H9 (cell line): ENCODE measurements at regions not wholly inside any gene's neighbourhood (a gene's known extent, or its start where the extent isn't known, plus 50 kb on each side); places are given as distances from the start of the nearest gene placed in this dataset.
A peak's percentile ranks its signal among the peaks of the same experiment; 100 is the strongest.

ENCODE experiments used
- DNase-seq: peaks from one replicate; pipeline ENCODE4 v3.0.0-alpha.2; 2017
- H2AFZ ChIP-seq: one replicate; pipeline ENCODE4 v1.6.1; 2013; ENCODE audit warnings: mild to moderate bottlenecking, low read length, control low read depth, moderate library complexity
- H2AK5ac ChIP-seq: 2 replicates; pipeline ENCODE4 v1.6.1; 2013; ENCODE audit warnings: low read length, control low read depth, mixed read lengths; ENCODE audit not compliant: insufficient read length
- H2BK120ac ChIP-seq: one replicate; pipeline ENCODE4 v1.6.1; 2013; ENCODE audit warnings: low read depth, mild to moderate bottlenecking, low read length, control low read depth, inconsistent platforms; ENCODE audit not compliant: poor library complexity, severe bottlenecking
- H2BK12ac ChIP-seq: 2 replicates; pipeline ENCODE4 v1.6.1; 2013; ENCODE audit warnings: low read length, control low read depth, mixed read lengths, low read depth; ENCODE audit not compliant: insufficient read length
- H2BK15ac ChIP-seq: 2 replicates; pipeline ENCODE4 v1.6.1; 2013; ENCODE audit warnings: low read depth, low read length, control low read depth
- H2BK20ac ChIP-seq: one replicate; pipeline ENCODE4 v1.6.1; 2013; ENCODE audit warnings: low read depth, mild to moderate bottlenecking, low read length, control low read depth, inconsistent platforms; ENCODE audit not compliant: poor library complexity, severe bottlenecking
- H2BK5ac ChIP-seq: 2 replicates; pipeline ENCODE4 v1.6.1; 2013; ENCODE audit warnings: low read length, control low read depth, mixed read lengths; ENCODE audit not compliant: insufficient read length
- H3K14ac ChIP-seq: 2 replicates; pipeline ENCODE4 v1.6.1; 2013; ENCODE audit warnings: low read length, control low read depth; ENCODE audit not compliant: insufficient read depth
- H3K18ac ChIP-seq: 2 replicates; pipeline ENCODE4 v1.6.1; 2013; ENCODE audit warnings: low read depth, mild to moderate bottlenecking, mixed read lengths, low read length, control low read depth; ENCODE audit not compliant: insufficient read length
- H3K23ac ChIP-seq: 2 replicates; pipeline ENCODE4 v1.6.1; 2013; ENCODE audit warnings: low read length, control low read depth, mixed read lengths, low read depth; ENCODE audit not compliant: insufficient read length
- H3K23me2 ChIP-seq: 2 replicates; pipeline ENCODE4 v1.6.1; 2013; ENCODE audit warnings: low read depth, mild to moderate bottlenecking, mixed read lengths, low read length, control low read depth; ENCODE audit not compliant: insufficient read length, poor library complexity, severe bottlenecking
- H3K27ac ChIP-seq: 2 replicates; pipeline ENCODE4 v1.5.1; 2013; ENCODE audit warnings: low read length, control low read depth, mixed read lengths, low read depth; ENCODE audit not compliant: insufficient read length
- H3K27me3 ChIP-seq: 2 replicates; pipeline ENCODE4 v1.6.1; 2013; ENCODE audit warnings: low read length, control low read depth, inconsistent platforms; ENCODE audit not compliant: insufficient read depth
- H3K4ac ChIP-seq: 2 replicates; pipeline ENCODE4 v1.6.1; 2013; ENCODE audit warnings: low read depth, mild to moderate bottlenecking, control low read depth, inconsistent platforms, low read length, moderate library complexity
- H3K4me1 ChIP-seq: 2 replicates; pipeline ENCODE4 v1.6.1; 2013; ENCODE audit warnings: low read length, control low read depth, inconsistent platforms; ENCODE audit not compliant: insufficient read depth
- H3K4me2 ChIP-seq: 2 replicates; pipeline ENCODE4 v1.6.1; 2013; ENCODE audit warnings: low read length, control low read depth, mixed read lengths; ENCODE audit not compliant: insufficient read length, insufficient read depth
- H3K56ac ChIP-seq: 2 replicates; pipeline ENCODE4 v1.6.1; 2013; ENCODE audit warnings: low read depth, mild to moderate bottlenecking, mixed read lengths, low read length, control low read depth; ENCODE audit not compliant: insufficient read length
- H3K79me1 ChIP-seq: 2 replicates; pipeline ENCODE4 v1.6.1; 2013; ENCODE audit warnings: low read depth, mild to moderate bottlenecking, moderate library complexity, low read length, control low read depth, inconsistent platforms; ENCODE audit not compliant: insufficient read depth, poor library complexity, severe bottlenecking
- H3K79me2 ChIP-seq: 2 replicates; pipeline ENCODE4 v1.6.1; 2013; ENCODE audit warnings: low read length, control low read depth, inconsistent platforms; ENCODE audit not compliant: insufficient read depth
- H3K9ac ChIP-seq: 2 replicates; pipeline ENCODE4 v1.6.1; 2013; ENCODE audit warnings: low read length, control low read depth, mixed read lengths; ENCODE audit not compliant: insufficient read length; ENCODE audit errors: extremely low read depth
- H3K9me3 ChIP-seq: one replicate; pipeline ENCODE4 v1.6.1; 2013; ENCODE audit warnings: low read depth, low read length, inconsistent platforms; ENCODE audit not compliant: control insufficient read depth
- H3T11ph ChIP-seq: one replicate; pipeline ENCODE4 v1.6.1; 2013; ENCODE audit warnings: mild to moderate bottlenecking, low read length, control low read depth, inconsistent platforms
- H4K20me1 ChIP-seq: one replicate; pipeline ENCODE4 v1.6.1; 2013; ENCODE audit not compliant: control insufficient read depth, insufficient read length, insufficient read depth
- H4K5ac ChIP-seq: 2 replicates; pipeline ENCODE4 v1.6.1; 2013; ENCODE audit warnings: low read depth, mild to moderate bottlenecking, mixed read lengths, low read length, control low read depth; ENCODE audit not compliant: insufficient read length
- H4K8ac ChIP-seq: replicated peaks from 2 replicates; pipeline ENCODE4 v1.6.1; 2013; ENCODE audit warnings: low read length, control low read depth, mixed read lengths, low read depth; ENCODE audit not compliant: insufficient read length
- H4K91ac ChIP-seq: 2 replicates; pipeline ENCODE4 v1.6.1; 2013; ENCODE audit warnings: low read depth, mild to moderate bottlenecking, moderate library complexity, mixed read lengths, low read length, control low read depth; ENCODE audit not compliant: insufficient read length
- H3K27ac Mint-ChIP-seq, 3 experiments: 2 replicates in 2 of 3; 3 replicates in 1 of 3; pipeline ENCODE4 v1.8.0; 2020 to 2021; ENCODE audit warnings: mixed read lengths in 3 of 3, mild to moderate bottlenecking in 1 of 3, moderate library complexity in 1 of 3
- H3K27me3 Mint-ChIP-seq: 2 replicates; pipeline ENCODE4 v1.8.0; 2021; ENCODE audit warnings: low read depth, mild to moderate bottlenecking, moderate library complexity, mixed read lengths
- H3K36me3 Mint-ChIP-seq, 3 experiments: 2 replicates in 2 of 3; 3 replicates in 1 of 3; pipeline ENCODE4 v1.8.0; 2020 to 2021; ENCODE audit warnings: low read depth in 3 of 3, mixed read lengths in 3 of 3; ENCODE audit not compliant: insufficient read depth in 1 of 3
- H3K4me1 Mint-ChIP-seq, 2 experiments: 2 replicates each; pipeline ENCODE4 v1.8.0; 2020; ENCODE audit warnings: mixed read lengths in 2 of 2
- H3K4me3 Mint-ChIP-seq, 2 experiments: 2 replicates in 1 of 2; 3 replicates in 1 of 2; pipeline ENCODE4 v1.8.0; 2020 to 2021; ENCODE audit warnings: mild to moderate bottlenecking in 2 of 2, mixed read lengths in 2 of 2, moderate library complexity in 1 of 2
- H3K9me3 Mint-ChIP-seq, 2 experiments: 2 replicates in 1 of 2; 3 replicates in 1 of 2; pipeline ENCODE4 v1.8.0; 2020; ENCODE audit warnings: mild to moderate bottlenecking in 2 of 2, mixed read lengths in 2 of 2, moderate library complexity in 1 of 2
- WGBS: extraction: QIAGEN DNeasy Blood & Tissue Kit; methylation state at CpG from one replicate; pipeline ENCODE4 v1.1.7; 2013; ENCODE audit warnings: missing lambda C conversion rate, low lambda C conversion rate, mixed read lengths; ENCODE audit not compliant: insufficient read length; ENCODE audit errors: extremely low coverage; 5-methylcytosine and 5-hydroxymethylcytosine counted together
- TF ChIP-seq, protein P1 (sequence below): fragments of 200-600 bp; sonication (generic); conservative IDR thresholded peaks from 3 replicates; pipeline ENCODE4 v1.8.0; 2021; ENCODE audit warnings: antibody characterized with exemption, mild to moderate bottlenecking

GRCh38 chr3:70531838-70532489 lies 219.5 kb upstream of the MDFIC2 start:
- Mint-ChIP-seq H3K36me3 (no peaks in the 10 kb centered on the region; a peak in 2 of 7 replicates), H3K4me1 (peaks cover 54 to 61% of the 10 kb centered on the region in 2 experiments), H3K4me3 (no peak overlapping the region), H3K9me3 (no peaks in the 10 kb centered on the region; a peak in 1 of 5 replicates), H3K27me3 (peaks cover 41% of the 10 kb centered on the region), H3K27ac (no peak overlapping the region)
- DNase-seq: peak; percentile 43
- Histone ChIP-seq H3K27ac (no peak overlapping the region), H3K79me1 (no peaks in the 10 kb centered on the region), H3K18ac (no peak overlapping the region), H3K27me3 (no peaks in the 10 kb centered on the region), H4K20me1 (no peaks in the 10 kb centered on the region), H3K9me3 (no peaks in the 10 kb centered on the region), H3K4me1 (peaks cover 9% of the 10 kb centered on the region), H4K8ac (no peak overlapping the region), H3K4me2 (no peak overlapping the region), H3K56ac (no peak overlapping the region), H2BK20ac (no peak overlapping the region), H4K5ac (no peak overlapping the region), H3K9ac (no peak overlapping the region), H2BK12ac (no peak overlapping the region), H3K4ac (no peak overlapping the region), H2BK15ac (no peak overlapping the region), H3K23ac (no peak overlapping the region), H2AFZ (no peak overlapping the region), H3K23me2 (no peaks in the 10 kb centered on the region), H3T11ph (no peak overlapping the region), H2BK5ac (no peak overlapping the region), H3K79me2 (no peaks in the 10 kb centered on the region), H4K91ac (no peak overlapping the region), H2AK5ac (no peak overlapping the region), H2BK120ac (no peak overlapping the region), H3K14ac (no peak overlapping the region)
- WGBS: no CpG with 5 or more reads among the region's 10 CpGs
- TF ChIP-seq, protein P1, sequence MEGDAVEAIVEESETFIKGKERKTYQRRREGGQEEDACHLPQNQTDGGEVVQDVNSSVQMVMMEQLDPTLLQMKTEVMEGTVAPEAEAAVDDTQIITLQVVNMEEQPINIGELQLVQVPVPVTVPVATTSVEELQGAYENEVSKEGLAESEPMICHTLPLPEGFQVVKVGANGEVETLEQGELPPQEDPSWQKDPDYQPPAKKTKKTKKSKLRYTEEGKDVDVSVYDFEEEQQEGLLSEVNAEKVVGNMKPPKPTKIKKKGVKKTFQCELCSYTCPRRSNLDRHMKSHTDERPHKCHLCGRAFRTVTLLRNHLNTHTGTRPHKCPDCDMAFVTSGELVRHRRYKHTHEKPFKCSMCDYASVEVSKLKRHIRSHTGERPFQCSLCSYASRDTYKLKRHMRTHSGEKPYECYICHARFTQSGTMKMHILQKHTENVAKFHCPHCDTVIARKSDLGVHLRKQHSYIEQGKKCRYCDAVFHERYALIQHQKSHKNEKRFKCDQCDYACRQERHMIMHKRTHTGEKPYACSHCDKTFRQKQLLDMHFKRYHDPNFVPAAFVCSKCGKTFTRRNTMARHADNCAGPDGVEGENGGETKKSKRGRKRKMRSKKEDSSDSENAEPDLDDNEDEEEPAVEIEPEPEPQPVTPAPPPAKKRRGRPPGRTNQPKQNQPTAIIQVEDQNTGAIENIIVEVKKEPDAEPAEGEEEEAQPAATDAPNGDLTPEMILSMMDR: no peak
